T-helper 1 cell (primary cell): ENCODE measurements at regions not wholly inside any gene's neighbourhood (a gene's known extent, or its start where the extent isn't known, plus 50 kb on each side); places are given as distances from the start of the nearest gene placed in this dataset.
"Not testable (repeated sequence)": the region's sequence is repeated elsewhere in the genome, so short reads cannot be mapped to it uniquely, and the experiment has no call there.

ENCODE experiments used
- DNase-seq, 5 donors: peaks; one replicate each; pipeline ENCODE4 v3.0.0-alpha.2; 2012 to 2020

- not testable (repeated sequence) for DNase-seq
Observed at GRCh38 chr14:106329987-106330774, 803.8 kb downstream of the TMEM121 start.

- DNase-seq = peak in 4 of 5 donors; percentile 37 to 71 (median 55)
Observed at GRCh38 chr14:106334428-106335109, 808.2 kb downstream of the TMEM121 start.

- not testable (repeated sequence) for DNase-seq
Observed at GRCh38 chr14:106335110-106335429, 808.7 kb downstream of the TMEM121 start.

- not testable (repeated sequence) for DNase-seq
Observed at GRCh38 chr14:106338775-106339174, 812.4 kb downstream of the TMEM121 start.

GRCh38 chr14:106340658-106341057, 814.3 kb downstream of the TMEM121 start:
- not testable (repeated sequence) for DNase-seq

- DNase-seq = not testable (repeated sequence)
Observed at GRCh38 chr14:106341161-106341560, 814.8 kb downstream of the TMEM121 start.

GRCh38 chr14:106343626-106344025, 817.2 kb downstream of the TMEM121 start:
- no peak for DNase-seq

GRCh38 chr14:106344065-106344614, 817.8 kb downstream of the TMEM121 start:
- DNase-seq = not testable (repeated sequence)

GRCh38 chr14:106344791-106345479, 818.6 kb downstream of the TMEM121 start:
- not testable (repeated sequence) for DNase-seq

GRCh38 chr14:106346084-106346483, 819.7 kb downstream of the TMEM121 start:
- DNase-seq = no peak

GRCh38 chr14:106346534-106347290, 820.3 kb downstream of the TMEM121 start:
- DNase-seq = no peak

GRCh38 chr14:106347291-106347778, 821.0 kb downstream of the TMEM121 start:
- DNase-seq = no peak

GRCh38 chr14:106347890-106348755, 821.7 kb downstream of the TMEM121 start:
- DNase-seq = no peak

- peak in 4 of 5 donors; percentile 47 to 76 (median 63) for DNase-seq
Observed at GRCh38 chr14:106348873-106349540, 822.6 kb downstream of the TMEM121 start.

- DNase-seq = not testable (repeated sequence)
Observed at GRCh38 chr14:106349678-106350457, 823.5 kb downstream of the TMEM121 start.

- DNase-seq = not testable (repeated sequence)
Observed at GRCh38 chr14:106355007-106355791, 828.8 kb downstream of the TMEM121 start.

GRCh38 chr14:106355881-106356642, 829.7 kb downstream of the TMEM121 start:
- DNase-seq = not testable (repeated sequence)

GRCh38 chr14:106356643-106356930, 830.2 kb downstream of the TMEM121 start:
- not testable (repeated sequence) for DNase-seq
